Upper lobe of right lung (tissue), 1 donor: ENCODE measurements at regions not wholly inside any gene's neighbourhood (a gene's known extent, or its start where the extent isn't known, plus 50 kb on each side); places are given as distances from the start of the nearest gene placed in this dataset.
"Not testable (repeated sequence)": the region's sequence is repeated elsewhere in the genome, so short reads cannot be mapped to it uniquely, and the experiment has no call there.

Source experiments
- ATAC-seq: fragments of 200-7000 bp; cut with Tn5 transposase; one replicate; pipeline ENCODE4 v1.9.1; 2020; ENCODE audit warnings: mild to moderate bottlenecking, moderate library complexity
- DNase-seq: peaks from one replicate; pipeline ENCODE4 v3.0.0-alpha.2; 2020
- H3K27ac ChIP-seq: fragments of 200-600 bp; one replicate; pipeline ENCODE4 v1.8.0; 2022
- H3K27me3 ChIP-seq: fragments of 200-600 bp; one replicate; pipeline ENCODE4 v1.8.0; 2022; ENCODE audit warnings: mild to moderate bottlenecking
- H3K36me3 ChIP-seq: fragments of 200-600 bp; one replicate; pipeline ENCODE4 v1.8.0; 2022
- H3K4me1 ChIP-seq: fragments of 200-600 bp; one replicate; pipeline ENCODE4 v1.8.0; 2022
- H3K4me3 ChIP-seq: fragments of 200-600 bp; one replicate; pipeline ENCODE4 v1.8.0; 2022; ENCODE audit warnings: mild to moderate bottlenecking
- H3K9me3 ChIP-seq: fragments of 200-600 bp; one replicate; pipeline ENCODE4 v1.8.0; 2022
- CTCF ChIP-seq: fragments of 200-600 bp; IDR thresholded peaks from one replicate; pipeline ENCODE4 v1.8.0; 2022; ENCODE audit warnings: antibody characterized with exemption
- intact Hi-C: fragments of 100-400 bp; cut with DNase I; formaldehyde crosslinking; loops from one replicate; pipeline ENCODE4 v1.11.0; 2022
- donor health status: DM: no; HTN: yes; CAD: no; lungs with severe emphysema.

GRCh38 chr17:53217311-53217710 lies 605.4 kb upstream of the KIF2B start:
- H3K36me3 ChIP-seq, result no peaks in the 10 kb centered on the region
- H3K4me3 ChIP-seq, result no peak overlapping the region
- no peak overlapping the region for H3K27ac ChIP-seq
- H3K4me1 ChIP-seq, result no peaks in the 10 kb centered on the region
- no peaks in the 10 kb centered on the region for H3K27me3 ChIP-seq
- ATAC-seq (no peak), DNase-seq (no peak)
- H3K9me3 ChIP-seq, result no peaks in the 10 kb centered on the region
- intact Hi-C loops, result no loop called here
- TF ChIP-seq CTCF, result no peak

DNA sequence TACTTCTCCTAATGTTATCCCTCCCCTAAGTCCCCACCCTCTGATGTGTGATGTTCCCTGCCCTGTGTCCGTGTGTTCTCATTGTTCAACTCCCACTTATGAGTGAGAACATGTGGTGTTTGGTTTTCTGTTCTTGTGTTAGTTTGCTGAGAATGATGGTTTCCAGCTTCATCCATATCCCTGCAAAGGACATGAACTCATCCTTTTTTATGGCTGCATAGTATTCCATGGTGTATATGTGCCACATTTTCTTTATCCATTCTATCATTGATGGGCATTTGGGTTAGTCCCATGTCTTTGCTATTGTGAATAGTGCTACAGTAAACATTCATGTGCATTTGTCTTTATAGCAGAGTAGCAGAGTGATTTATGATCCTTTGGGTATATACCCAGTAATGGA lies 613.8 kb upstream of the KIF2B start:
- ATAC-seq, H3K4me1 ChIP-seq, H3K27ac ChIP-seq, H3K27me3 ChIP-seq, DNase-seq, intact Hi-C loops, H3K9me3 ChIP-seq, H3K36me3 ChIP-seq, H3K4me3 ChIP-seq: not testable (repeated sequence)

DNA sequence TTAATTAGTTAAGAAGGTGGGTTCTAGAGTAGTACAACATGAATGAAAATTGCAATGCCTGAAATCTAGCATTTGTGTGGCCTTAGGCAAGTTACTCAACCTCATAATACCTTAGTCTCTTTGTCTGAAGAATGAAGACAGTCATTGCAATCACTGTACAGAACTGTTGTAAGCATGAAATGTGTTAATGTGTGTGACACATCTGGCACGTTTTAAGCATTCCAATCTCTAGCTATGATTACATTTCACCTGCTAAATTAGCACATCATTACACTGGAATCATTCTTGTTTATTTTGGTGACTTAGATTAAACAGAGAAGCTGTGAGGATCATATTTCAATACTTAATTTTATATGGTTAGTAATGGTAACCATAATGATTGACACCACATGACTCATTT lies 629.7 kb upstream of the KIF2B start:
- no peak for TF ChIP-seq CTCF
- intact Hi-C loops, result no loop called here
- Histone ChIP-seq H3K9me3 (no peaks in the 10 kb centered on the region), H3K4me3 (no peak overlapping the region), H3K27ac (no peak overlapping the region), H3K36me3 (no peaks in the 10 kb centered on the region), H3K27me3 (no peaks in the 10 kb centered on the region), H3K4me1 (no peaks in the 10 kb centered on the region)
- ATAC-seq, result no peak
- no peak for DNase-seq

DNA sequence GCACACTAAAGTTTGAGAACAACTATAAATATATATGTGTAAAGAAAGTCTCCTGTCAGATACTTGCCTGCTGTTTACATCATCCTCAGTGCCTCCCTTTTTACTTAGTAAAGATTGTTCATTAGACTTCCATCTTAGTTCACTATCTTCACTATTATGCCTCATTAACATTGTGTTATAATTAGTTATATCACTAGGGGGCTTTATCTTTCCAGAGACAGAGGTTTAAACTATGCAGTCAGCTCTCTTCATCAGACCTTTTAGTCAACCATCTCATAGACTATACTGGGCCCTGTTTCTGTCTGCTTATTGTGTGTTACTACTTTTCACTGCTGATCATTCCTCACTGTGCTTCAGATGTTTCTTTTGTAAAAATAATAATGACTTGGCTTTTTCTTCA lies 630.8 kb upstream of the KIF2B start:
- Histone ChIP-seq H3K4me3 (no peak overlapping the region), H3K4me1 (no peaks in the 10 kb centered on the region), H3K36me3 (no peaks in the 10 kb centered on the region), H3K27ac (no peak overlapping the region), H3K27me3 (no peaks in the 10 kb centered on the region), H3K9me3 (no peaks in the 10 kb centered on the region)
- DNase-seq (no peak), ATAC-seq (no peak)
- intact Hi-C loops, result no loop called here
- TF ChIP-seq CTCF, result no peak

- Histone ChIP-seq H3K27me3 (no peaks in the 10 kb centered on the region), H3K9me3 (no peaks in the 10 kb centered on the region), H3K27ac (no peak overlapping the region), H3K4me3 (no peak overlapping the region), H3K36me3 (no peaks in the 10 kb centered on the region), H3K4me1 (no peaks in the 10 kb centered on the region)
- no peak for ATAC-seq
- no peak for TF ChIP-seq CTCF
- DNase-seq, result no peak
- intact Hi-C loops, result no loop called here
Measured at GRCh38 chr17:53186001-53186400, 636.7 kb upstream of the KIF2B start.

DNA sequence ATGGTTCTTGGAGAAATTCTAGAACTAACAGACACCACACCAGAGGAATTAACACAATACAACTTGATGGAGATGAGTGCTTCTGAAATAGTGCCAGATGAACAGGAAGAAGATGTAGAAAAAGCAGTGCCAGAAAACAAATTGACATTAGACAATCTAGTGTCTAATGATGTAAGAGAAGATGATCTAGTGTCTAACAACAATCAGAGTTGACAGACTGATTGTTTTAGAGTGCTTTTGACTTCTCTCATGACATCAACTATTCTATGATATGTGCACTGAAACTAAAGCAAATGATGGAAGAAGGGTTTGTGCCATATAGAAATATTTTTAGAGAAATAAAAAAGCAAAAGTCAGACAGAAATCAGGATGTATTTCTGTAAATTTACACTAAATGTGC lies 646.1 kb upstream of the KIF2B start:
- Histone ChIP-seq H3K9me3 (no peaks in the 10 kb centered on the region), H3K27ac (no peak overlapping the region), H3K4me3 (no peak overlapping the region), H3K36me3 (no peaks in the 10 kb centered on the region), H3K27me3 (no peaks in the 10 kb centered on the region), H3K4me1 (no peaks in the 10 kb centered on the region)
- intact Hi-C loops, result no loop called here
- ATAC-seq (no peak), DNase-seq (no peak)
- TF ChIP-seq CTCF, result no peak
